ENCODE measurements at regions not wholly inside any gene's neighbourhood (a gene's known extent, or its start where the extent isn't known, plus 50 kb on each side); places are given as distances from the start of the nearest gene placed in this dataset.

DNA sequence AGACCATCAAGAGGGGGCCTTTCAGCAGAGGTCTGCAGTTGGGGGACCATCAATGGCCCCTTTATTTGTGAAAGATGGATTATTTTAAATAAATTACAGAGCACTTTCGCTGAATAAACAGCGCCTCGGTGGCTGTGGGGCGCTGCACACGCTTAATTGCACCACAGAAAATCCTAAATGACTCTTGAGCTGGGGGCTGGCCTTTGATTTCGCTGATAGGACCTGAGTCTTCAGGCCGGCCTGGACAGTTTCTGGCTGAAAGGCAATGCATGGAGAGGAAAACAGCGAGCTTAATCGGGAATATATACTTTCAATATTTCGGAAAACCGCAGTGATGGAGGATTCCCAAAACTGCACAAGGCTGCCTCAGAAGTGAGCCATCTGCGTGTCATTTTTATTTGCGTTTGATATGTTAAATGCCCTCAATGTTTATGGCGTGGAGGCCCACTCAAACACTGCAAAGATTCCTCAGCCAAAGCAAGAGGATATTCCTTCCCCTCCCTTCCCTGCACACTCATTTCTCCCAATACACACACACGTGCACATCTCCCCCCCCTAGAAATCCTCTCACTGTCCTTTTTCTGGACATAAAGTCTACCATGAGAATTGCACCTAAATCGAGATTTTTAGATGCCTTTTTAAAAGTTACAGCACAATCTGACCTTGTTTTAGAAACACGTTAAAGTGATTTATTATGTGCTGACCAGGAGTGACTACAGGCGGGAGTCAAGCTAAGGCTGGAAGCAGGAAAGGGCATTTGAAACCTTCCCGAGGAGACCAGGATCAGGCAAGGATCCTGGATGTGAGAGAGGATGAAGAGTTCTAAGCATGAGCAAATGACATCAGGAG lies 340.7 kb downstream of the RAB28 start:
- no peak for DNase-seq (ENCODE audit: insufficient read length, low spot score)
- no peak for FAIRE-seq
- TF ChIP-seq, protein P1, sequence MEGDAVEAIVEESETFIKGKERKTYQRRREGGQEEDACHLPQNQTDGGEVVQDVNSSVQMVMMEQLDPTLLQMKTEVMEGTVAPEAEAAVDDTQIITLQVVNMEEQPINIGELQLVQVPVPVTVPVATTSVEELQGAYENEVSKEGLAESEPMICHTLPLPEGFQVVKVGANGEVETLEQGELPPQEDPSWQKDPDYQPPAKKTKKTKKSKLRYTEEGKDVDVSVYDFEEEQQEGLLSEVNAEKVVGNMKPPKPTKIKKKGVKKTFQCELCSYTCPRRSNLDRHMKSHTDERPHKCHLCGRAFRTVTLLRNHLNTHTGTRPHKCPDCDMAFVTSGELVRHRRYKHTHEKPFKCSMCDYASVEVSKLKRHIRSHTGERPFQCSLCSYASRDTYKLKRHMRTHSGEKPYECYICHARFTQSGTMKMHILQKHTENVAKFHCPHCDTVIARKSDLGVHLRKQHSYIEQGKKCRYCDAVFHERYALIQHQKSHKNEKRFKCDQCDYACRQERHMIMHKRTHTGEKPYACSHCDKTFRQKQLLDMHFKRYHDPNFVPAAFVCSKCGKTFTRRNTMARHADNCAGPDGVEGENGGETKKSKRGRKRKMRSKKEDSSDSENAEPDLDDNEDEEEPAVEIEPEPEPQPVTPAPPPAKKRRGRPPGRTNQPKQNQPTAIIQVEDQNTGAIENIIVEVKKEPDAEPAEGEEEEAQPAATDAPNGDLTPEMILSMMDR (IDR thresholded peaks at IDR 0.05; ENCODE audit: insufficient read depth, missing control alignments): no peak

DNA sequence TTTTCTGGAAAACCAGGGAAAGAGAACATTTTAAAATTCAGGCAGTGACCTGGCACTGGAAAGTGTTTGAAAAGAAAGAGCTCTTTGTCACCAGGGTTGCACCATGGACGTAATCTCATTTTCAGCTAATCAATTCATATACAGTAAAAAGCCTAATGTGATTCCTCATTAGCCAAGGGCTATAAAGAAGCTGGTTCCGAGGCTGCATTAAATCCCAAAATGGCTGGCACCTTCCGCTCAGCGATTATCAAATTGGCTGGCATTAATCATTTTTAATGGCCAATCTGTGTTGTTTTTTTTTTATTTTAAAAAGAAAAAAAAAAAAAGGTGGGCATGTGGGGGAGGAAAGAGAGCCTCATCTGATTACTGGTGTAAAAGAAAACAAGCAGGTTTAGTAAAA lies 341.4 kb downstream of the RAB28 start:
- FAIRE-seq: no peak
- TF ChIP-seq, protein P1 (IDR thresholded peaks at IDR 0.05; ENCODE audit: insufficient read depth, missing control alignments): no peak
- no peak for DNase-seq (ENCODE audit: insufficient read length, low spot score)

- DNase-seq (ENCODE audit: insufficient read length, low spot score) (no peak), FAIRE-seq (no peak)
- TF ChIP-seq, protein P1 (IDR thresholded peaks at IDR 0.05; ENCODE audit: insufficient read depth, missing control alignments): no peak
These were observed 341.9 kb downstream of the RAB28 start for GRCh38 chr4:13142191-13142590.

DNA sequence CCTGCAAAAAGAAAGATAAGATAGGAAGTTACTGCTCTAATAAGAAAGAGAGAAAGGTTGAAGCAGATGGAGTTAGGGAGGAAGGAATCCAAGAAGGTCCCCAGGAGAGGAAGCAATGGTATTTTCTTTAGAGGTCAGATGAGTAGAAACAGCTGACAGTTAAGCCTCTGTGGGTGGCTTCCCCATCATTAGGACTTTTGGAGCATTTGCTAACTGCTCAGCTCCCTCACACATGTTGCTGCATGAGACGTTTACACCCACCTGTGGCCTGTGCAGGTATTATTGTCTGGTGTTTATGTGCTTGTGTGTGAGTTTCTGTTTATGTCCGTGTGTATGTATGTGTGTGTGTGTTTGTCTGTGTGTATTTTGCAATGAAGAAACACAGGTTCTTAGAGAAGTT lies 346.8 kb downstream of the RAB28 start:
- no peak for DNase-seq (ENCODE audit: insufficient read length, low spot score)
- no peak for FAIRE-seq
- TF ChIP-seq, protein P1 (IDR thresholded peaks at IDR 0.05; ENCODE audit: insufficient read depth, missing control alignments): no peak

DNA sequence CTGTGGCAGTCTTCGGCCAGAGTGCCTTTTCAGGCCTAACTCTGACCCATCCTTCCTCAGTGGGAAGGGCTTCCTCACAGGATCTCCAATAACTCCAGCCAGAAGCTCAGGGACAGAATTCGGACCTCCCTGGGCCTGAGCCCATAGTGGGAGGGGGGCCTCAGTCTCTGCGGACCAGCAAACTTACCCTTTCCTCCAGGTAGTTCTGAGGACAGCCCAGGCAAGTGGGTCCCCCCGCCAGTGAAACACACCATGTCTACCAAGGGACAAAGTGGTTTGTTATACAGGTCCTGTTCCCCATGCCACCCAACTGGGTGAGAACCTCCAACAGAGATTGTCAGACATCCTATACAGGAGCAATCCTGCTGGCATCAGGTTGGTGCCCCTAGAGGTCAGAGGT lies 350.4 kb downstream of the RAB28 start:
- no peak for DNase-seq (ENCODE audit: insufficient read length, low spot score)
- FAIRE-seq: no peak
- TF ChIP-seq, protein P1 (IDR thresholded peaks at IDR 0.05; ENCODE audit: insufficient read depth, missing control alignments): no peak

DNA sequence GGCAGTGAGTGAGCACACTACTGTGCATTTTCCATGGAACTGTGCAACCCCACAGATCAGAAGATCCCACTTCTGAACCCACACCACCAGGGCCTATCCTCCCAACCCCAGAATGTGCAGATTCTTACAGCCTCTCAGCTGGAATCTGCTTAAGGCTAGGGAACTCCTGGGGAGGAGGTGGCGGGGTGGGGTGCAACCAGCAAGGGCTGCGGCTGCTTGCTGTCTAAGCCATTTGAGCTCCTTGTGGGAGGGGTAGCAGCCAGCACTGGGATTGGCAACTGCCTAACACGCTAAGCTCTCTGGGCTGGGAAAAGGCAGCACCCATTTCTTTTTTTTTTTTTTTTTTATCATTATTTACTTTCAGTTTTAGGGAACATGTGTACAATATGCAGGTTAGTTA lies 353.3 kb downstream of the RAB28 start:
- TF ChIP-seq, protein P1 (IDR thresholded peaks at IDR 0.05; ENCODE audit: insufficient read depth, missing control alignments): no peak
- DNase-seq (ENCODE audit: insufficient read length, low spot score) (no peak), FAIRE-seq (no peak)

GRCh38 chr4:13129095-13129494 lies 355.0 kb downstream of the RAB28 start:
- TF ChIP-seq, protein P1 (IDR thresholded peaks at IDR 0.05; ENCODE audit: insufficient read depth, missing control alignments): no peak
- DNase-seq (ENCODE audit: insufficient read length, low spot score) (no peak), FAIRE-seq (no peak)

Measured in D721Med (cell line).